GM12891 (cell line): ENCODE measurements at regions not wholly inside any gene's neighbourhood (a gene's known extent, or its start where the extent isn't known, plus 50 kb on each side); places are given as distances from the start of the nearest gene placed in this dataset.

Experiments
- PAX5 ChIP-seq: IDR thresholded peaks from 2 replicates; pipeline ENCODE4 v1.6.1; 2011; ENCODE audit warnings: low read length, moderate library complexity, mild to moderate bottlenecking; ENCODE audit not compliant: insufficient read depth, severe bottlenecking
- POLR2A ChIP-seq: IDR thresholded peaks from 2 replicates; pipeline ENCODE4 v1.6.1; 2011; ENCODE audit warnings: low read depth, low read length, control low read depth
- POLR2AphosphoS5 ChIP-seq: IDR thresholded peaks from 2 replicates; pipeline ENCODE4 v1.6.1; 2011; ENCODE audit warnings: low read depth, low read length, control low read depth
- SPI1 ChIP-seq: IDR thresholded peaks from 2 replicates; pipeline ENCODE4 v1.6.1; 2011; ENCODE audit warnings: low read depth, low read length, control low read depth
- TAF1 ChIP-seq: IDR thresholded peaks from 2 replicates; pipeline ENCODE4 v1.6.1; 2011; ENCODE audit warnings: low read depth, low read length, control low read depth

- TF ChIP-seq POLR2AphosphoS5 (no peak), POLR2A (no peak), TAF1 (no peak), SPI1 (no peak), PAX5 (no peak)
Observed at GRCh38 chr4:112819729-112820128, 182.8 kb downstream of the LARP7 start.
